ENCODE measurements at regions not wholly inside any gene's neighbourhood (a gene's known extent, or its start where the extent isn't known, plus 50 kb on each side); places are given as distances from the start of the nearest gene placed in this dataset.
A peak's percentile ranks its signal among the peaks of the same experiment; 100 is the strongest.

DNA sequence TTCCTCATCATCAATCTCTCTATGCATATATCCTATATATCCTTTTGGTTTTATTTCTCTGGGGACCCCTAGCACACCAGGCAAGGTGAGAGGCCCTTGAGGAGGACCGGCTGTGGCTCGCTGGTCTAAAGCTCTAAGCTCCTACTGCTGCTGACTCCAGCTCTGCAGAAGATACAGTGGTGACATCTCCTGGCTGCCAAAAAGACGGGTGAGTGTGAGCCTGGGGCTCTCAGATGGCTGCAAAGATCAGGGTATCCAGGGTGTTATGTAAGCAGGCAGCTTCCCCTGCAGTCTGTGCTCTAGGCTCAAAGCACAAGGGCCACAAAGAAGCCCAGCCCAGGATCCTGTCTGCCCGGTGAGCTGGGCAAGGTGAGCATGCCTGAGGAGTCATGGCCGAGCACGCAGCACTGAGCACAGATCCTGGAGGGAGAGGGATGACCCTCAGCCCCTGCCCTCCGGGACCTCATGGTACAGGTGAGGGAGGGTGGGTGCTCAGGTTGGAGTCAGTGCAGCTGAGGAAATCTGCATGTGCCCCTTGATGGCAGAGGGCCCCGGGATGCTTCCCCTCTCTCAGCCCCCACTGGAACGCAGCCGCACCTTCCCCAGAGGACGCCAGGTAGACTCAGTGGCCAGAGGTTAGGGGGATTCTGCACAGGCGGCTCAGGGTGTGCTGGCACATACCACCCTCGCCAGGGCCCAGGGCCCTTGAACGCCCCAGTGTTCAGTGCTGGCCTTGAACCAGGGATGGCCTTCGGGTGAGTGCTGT lies 95.4 kb upstream of the INSIG1 start:
- DNase-seq (ENCODE audit: low read depth) = no peak

DNA sequence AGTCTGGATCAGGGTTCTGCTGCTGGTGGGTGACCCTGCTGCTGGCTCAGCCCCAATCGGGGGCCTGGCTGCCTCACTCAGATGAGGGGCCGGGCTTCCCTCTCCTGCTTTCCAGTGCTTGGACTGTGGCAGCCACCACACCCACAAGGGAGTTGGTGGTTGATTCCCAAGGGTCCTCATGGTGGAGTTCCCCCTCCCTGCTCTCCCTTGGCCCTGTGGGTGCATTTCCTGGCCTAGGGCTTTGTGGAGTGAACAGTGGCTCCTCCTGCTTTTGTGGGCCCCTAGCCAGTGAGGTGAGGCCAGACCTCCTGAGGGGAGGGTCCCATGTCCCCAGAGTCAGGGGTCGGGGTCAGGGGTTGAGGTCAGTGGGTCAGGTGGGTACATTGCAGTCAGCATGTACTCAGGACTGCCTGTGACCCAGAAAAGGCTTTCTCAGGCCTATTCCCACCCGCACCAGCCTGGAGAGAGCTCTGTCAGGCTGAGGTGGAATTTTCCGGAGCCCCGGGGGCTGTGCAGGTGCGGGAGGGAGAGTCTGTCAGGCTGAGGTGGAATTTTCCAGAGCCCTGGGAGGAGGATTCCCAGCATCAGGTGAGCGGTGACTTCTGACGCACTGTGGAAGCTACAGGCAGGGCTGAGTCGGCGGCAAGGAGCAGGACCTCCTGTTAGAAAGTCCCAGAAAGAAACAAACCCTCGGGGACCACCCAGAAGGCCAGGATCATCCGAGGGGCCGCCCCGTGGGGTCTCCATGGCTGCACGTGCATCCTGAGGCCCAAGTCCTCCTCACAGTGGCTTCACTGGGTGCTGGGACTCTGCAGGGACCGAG lies 94.4 kb upstream of the INSIG1 start:
- DNase-seq (ENCODE audit: low read depth) = no peak

DNA sequence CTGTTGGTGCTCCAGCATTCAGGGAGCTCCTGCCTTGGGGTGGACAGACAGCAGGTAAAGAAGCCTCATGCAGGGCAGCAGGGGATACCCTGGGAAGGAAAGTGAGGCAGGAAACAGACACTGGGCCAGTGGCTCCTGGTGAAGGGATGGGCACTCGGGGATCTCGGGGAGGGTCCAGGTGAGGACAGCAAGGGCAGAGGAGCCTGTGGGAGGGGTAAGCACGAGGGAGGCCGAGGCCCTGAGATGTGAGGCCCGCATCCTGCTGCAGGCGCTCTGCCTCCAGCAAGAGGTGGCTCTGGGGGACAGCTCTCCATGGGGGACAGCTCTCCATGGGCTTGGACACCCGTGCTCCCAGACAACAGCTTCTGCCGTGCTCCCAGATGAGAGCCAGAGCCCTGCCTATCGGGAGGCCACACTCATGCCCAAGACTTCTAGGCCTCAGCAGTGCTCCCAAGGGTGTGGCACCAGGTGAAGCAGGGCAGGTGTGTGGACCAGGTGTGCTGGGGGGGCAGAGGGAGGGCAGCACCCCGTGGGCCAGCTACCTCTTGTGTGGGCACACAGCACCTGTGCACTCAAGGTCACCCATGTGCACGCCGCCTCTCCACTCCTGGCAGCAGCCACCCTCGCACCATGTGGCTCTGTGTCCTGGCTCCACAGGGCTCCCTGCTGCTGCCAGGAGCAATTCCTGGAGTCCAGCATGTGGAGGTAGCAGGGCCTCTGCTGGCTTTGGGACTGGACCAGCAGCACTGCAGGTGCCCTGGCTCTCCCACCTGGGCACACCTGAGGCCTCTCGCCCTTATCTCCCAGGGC lies 93.6 kb upstream of the INSIG1 start:
- DNase-seq (ENCODE audit: low read depth) = no peak

DNA sequence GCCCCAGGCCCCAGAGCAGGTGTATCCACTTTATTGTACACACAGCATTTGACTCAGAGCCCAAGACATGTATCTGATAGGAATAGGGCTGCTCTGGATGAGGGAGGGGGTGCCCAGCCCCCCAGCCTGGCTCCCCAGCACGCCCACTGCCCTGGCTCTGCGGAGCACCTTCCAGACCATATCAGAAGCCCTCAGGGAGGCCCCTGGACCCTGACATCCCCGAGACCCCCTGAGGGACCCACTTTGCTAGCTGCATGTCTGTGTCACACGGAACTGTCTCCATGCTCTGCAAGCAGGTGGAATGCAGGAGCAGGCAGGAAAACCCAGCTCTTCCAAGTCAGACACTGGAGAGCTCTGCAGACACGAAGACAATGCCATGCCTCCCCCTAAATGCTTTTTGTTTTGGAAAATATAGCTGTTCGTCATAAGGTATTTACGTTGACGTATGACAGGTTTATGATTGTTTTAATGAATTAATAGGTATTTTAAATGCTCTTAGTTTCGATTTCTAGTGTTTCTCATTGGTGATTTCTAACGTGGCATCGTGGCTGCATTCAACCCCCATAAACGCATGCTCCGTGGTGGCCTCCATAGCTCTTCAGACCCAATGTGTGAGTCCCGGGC lies 92.8 kb upstream of the INSIG1 start:
- no peak for DNase-seq (ENCODE audit: low read depth)

DNA sequence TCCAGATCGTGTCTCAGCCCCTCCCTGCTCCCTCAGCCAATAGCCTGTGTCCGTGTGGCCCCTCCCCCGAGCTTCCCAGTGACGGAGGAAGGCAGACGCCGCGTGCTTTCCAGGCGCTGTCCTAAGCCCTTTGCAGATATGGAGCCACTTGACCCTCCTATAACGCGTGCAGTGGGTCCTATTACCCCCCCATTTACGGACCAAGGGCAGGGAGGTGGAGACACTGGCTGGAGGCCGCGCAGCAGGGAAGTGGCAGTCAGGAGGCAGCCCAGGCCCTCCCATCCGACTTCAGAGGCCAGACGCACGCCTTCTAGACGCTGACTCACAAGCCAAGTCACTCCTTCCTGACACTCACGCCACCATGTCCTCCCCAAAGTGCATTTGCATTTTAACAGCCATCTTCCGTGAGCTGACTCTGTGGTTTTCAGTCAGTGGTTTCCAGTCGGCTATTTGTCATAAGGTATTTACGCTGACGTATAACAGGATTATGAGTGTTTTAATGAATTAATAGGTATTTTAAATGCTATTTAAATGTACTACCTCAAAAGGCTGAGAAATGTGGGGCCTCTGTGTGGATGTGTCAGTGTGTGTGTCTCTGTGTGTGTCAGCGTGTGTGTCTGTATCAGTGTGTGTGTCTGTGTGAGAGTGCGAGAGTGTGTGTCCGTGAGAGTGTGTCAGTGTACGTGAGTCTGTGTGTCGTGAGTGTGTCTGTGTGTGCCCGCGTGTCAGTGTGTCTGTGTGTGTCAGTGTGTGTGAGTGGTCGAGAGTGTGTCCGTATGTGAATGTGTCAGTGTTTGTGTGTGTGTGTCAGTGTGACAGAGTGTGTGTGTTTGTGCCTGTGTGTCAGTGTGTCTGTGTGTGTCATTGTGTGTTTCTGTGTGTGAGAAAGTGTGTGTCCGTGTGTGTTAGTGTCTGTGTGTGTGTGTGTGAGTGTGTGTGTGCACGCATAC lies 92.0 kb upstream of the INSIG1 start:
- DNase-seq (ENCODE audit: low read depth) = peak; percentile 81

DNA sequence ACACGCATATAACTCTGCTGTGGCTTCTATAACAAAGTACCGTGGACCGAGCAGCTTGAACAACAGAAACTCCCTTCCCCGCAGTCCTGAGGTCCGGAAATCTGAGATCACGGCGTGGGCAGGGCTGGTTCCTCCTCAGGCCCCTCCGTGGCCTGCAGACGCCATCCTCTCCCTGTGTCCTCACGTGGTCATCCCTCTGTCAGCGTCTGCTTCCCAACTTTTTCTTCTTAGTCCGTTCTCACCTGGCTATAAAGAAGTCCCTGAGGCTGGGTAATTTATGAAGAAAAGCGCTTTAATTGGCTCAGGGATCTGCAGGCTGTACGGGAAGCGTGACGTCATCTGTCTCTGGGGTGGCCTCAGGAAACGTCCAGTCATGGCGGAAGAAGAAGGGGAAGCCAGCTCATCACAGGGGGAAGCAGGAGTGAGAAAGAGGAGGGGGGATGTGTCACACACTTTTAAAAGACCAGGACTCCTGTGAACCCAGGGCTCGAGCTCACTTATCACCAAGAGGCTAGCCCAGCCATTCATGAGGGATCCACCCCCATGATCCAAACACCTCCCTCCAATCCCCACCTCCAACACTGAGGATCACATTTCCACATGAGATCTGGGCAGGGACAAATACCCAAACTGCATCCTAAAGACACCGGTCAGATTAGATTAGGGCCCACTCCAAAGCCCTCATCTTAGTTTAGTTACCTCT lies 91.2 kb upstream of the INSIG1 start:
- DNase-seq (ENCODE audit: low read depth) = peak; percentile 41

DNA sequence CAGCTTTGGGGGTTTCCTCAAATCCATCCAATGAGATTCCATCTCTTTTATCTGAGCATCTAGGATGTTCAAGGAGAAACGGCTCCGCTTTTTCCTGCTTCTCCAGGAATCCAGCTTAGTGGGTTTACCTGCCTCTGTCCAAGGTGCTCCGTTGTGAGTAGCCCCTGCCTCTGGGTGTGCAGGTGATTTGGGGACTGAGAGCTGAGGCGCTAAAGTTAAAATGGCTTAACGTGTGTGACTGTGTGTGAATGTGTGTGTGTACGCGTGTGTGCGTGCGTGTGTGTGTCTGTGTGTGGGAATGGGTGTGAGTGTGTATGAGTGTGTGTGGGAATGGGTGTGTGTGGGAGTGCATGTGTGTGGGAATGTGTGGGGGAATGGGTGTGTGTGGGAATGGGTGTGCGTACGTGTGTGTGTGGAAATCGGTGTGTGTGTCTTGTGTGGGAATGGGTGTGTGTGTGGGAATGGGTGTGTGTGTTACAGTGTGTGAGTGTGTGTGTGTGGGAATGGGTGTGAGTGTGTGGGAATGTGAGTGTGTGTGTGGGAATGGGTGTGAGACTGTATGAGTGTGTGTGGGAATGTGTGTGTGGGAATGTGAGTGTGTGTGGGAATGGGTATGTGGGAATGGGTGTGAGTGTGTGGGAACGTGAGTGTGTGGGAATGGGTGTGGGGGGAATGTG lies 90.2 kb upstream of the INSIG1 start:
- no peak for DNase-seq (ENCODE audit: low read depth)

DNA sequence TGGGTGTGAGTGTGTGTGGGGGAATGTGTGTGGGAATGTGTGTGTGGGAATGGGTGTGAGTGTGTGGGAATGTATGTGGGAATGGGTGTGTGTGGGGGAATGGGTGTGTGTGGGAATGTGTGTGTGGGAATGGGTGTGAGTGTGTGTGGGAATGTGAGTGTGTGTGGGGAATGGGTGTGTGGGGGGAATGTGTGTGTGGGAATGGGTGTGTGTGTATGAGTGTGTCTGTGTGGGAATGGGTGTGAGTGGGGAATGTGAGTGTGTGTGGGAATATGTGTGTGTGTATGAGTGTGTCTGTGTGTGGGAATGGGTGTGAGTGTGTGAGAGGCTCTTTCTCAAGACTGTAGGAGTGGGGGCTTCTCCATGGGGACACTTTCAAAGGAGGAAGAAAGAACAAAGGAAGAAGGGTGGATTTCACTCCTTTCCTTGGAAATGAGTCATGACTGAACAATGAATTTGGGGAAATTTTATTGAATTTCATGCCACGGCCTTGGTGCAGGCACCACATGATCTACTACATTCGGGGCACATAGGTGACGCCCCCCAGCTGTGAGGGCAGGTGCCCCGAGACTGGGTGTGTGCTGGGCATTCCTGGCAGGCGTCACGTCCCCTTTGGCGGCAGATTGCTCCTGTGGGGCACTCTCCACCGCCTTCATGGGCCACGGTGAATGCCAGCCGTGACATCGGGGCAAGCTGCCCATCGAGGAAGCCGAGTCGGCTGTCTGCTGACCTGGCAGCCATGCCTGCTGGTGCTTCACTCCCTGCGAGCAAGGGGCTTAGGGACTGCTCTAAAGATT lies 88.8 kb upstream of the INSIG1 start:
- DNase-seq (ENCODE audit: low read depth) = no peak

DNA sequence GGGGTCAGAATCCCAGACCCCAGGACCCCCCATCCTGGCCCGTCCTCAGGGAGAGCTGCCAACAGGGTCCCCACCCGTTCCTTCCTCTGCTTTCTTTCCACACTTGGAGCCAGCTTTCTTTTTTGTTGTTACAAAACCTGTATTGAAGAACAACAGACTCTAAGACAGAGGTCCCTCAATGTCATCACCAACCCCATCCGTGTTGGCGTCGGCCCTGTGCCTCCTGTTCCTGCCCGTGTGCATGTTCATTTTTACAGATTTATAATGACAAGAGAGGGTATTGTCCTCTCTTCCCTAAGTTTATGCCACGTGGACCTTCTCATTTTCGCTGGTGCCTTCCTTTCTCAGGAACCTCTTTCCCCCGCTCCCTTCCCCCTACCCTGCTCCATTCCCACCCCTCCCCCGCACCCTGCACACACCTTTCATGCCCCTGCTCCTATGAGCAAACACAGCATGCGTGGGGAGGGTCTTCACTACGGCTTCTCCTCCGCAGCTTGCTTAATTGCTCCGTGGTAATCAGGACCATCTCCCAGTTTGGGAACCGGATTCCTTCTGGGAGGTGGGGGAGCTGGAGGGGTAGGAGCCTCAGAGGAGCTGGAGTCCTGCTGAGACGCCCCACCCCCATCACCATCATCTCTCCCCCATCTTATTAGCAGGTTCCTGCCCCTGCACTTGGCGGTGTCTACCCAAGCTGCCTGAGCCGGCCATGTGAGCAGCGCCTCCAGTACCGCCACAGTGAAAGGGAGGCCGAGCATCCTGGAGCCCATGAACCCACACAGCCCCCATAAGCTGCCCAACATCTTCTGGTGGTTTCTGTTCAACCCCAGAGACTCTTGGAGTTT lies 88.0 kb upstream of the INSIG1 start:
- no peak for DNase-seq (ENCODE audit: low read depth)

DNA sequence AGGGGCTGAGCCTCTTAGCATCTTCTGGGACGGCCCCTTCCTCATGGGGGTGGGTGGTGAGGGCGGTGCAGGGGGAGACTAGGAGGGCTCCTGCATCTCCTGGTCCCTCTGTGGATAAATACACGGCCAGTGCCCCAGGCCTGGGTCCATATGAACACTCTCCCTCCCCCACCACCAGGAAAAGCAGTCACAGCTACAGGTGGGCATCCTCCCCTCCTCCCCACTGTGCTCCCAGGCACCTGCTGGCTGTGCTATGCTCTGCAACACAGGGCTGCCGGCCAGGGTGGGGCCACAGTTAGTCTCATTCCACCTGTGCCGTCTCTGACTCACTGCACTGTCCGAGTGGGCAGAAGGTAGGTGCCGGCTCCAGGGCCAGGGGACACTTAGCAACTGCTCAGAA lies 87.3 kb upstream of the INSIG1 start:
- DNase-seq (ENCODE audit: low read depth) = no peak

DNA sequence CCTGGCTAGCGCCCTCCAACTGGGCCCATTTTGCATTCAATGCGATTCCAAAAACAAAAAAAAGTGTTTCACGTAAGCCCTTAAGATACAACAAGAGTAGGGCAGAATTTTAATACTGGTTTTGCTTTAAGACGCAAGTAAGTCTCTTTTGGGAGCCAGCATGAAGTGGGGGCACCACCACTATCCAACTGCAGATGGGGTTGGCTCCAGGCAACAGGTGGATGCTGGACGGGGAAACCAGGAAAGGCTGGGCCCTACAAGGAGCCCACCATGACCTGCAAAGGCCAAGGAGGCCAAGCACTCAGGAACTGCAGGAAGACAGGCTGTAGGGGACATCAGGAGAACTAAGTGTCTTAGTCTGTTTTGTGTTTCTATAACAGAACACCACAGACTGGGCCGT lies 86.5 kb upstream of the INSIG1 start:
- DNase-seq (ENCODE audit: low read depth) = no peak

DNA sequence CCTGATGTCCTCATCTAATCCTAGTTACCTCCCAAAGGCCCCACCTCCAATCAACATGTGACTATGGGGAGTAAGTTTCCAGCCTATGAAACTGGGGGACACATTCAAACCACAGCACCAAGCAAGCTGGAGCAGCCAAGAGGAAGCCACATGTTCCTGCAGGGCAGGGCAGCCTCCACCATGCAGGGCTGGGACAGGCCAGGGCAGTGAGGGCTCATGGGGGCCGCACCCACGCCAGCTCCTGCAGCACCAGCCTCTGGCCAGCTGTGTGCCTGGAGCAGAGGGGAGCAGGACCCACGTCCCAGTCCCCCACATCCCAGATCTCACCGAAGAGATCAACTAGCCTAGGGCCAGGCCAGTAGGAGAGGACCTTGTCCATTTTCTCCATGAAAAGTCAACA lies 85.9 kb upstream of the INSIG1 start:
- DNase-seq (ENCODE audit: low read depth) = no peak

DNA sequence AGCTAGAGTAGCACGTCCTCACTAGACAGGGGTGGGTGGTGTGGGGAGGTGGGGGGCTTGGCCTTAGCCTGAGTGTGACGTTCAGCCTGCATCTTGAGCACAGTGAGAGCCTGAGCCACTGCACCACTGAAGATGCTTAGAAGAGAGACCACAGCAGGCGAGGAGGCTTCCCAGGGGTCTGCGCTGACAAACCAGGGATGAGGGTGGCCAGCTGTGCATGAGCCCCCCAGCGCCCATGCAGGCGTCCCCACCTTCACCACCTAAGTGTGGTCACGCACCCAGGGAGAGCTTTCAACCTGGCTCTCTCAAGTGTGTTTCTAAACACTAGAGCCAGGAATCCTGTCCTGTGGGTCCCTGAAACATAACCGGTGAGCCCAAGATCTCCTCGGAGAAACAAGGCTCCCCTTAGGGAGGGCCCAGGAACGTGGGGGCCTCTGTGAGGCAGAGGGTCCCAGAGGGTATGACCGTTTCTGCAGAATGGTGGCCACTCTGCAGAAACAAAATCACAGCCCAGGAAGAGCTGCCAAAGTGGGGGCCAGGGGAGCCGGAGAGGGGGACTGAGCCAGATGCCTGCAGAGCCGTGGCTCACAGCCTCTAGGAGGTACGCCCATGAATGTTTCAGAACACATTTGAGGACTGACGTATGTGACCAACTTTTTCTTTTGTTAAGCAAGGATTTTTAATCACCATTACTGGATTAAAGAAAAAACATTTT lies 85.2 kb upstream of the INSIG1 start:
- no peak for DNase-seq (ENCODE audit: low read depth)

DNA sequence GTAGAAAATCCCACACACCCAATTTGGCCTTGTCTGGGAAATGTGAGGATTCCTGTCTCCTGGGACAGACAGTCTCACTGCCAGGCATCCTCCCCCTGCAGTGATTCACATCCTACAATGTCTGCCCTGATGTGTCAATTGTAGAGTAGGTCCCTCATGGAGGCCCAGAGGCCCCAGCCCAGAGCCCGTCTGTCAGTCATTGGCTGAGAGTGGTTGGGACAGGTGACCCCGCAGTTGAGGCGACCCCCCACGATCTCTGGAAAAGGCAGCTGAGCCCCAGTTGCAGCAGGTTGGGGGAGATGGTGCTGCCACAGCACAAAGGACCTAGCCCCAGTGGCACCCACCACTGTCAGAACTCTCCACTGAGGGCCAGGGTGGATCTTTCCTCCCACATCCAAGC lies 84.3 kb upstream of the INSIG1 start:
- DNase-seq (ENCODE audit: low read depth) = no peak

DNA sequence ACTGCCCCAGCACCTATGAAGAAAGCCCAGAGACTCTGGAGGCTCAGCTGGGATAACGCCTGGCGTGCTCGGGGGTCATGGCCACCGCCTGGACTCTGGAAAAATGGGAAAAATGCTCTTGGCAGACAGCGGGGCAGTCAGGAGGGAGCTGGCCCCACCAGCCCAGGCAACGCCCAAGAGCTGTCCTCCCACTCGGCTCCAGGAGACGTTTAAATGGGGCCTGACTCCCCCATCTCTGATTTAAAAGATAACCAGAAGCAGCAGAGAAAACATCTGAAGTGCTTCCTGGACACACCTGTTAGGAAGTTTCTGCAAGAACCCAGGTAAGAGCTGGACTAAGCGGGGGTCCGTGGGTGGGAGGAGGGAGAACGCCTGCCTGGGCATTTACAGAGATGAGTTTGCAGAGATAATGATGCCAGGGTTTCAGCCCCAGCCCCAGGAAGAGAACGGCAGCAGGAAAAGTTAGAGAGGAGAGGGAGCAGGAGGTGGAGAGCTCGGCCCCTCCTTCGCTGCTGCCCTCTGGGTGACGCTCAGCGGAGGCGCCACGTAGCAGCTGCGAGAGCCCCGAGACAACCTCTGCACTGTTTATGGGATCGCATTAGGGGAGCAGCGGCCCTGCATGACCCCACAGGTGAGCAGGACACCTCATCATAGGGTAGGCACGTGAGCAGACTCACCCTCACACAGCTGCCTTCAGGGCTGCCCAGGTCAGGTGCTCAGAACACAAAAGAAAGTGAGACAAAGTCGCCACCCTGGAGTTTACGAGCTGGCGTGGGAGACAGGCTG lies 83.5 kb upstream of the INSIG1 start:
- no peak for DNase-seq (ENCODE audit: low read depth)

DNA sequence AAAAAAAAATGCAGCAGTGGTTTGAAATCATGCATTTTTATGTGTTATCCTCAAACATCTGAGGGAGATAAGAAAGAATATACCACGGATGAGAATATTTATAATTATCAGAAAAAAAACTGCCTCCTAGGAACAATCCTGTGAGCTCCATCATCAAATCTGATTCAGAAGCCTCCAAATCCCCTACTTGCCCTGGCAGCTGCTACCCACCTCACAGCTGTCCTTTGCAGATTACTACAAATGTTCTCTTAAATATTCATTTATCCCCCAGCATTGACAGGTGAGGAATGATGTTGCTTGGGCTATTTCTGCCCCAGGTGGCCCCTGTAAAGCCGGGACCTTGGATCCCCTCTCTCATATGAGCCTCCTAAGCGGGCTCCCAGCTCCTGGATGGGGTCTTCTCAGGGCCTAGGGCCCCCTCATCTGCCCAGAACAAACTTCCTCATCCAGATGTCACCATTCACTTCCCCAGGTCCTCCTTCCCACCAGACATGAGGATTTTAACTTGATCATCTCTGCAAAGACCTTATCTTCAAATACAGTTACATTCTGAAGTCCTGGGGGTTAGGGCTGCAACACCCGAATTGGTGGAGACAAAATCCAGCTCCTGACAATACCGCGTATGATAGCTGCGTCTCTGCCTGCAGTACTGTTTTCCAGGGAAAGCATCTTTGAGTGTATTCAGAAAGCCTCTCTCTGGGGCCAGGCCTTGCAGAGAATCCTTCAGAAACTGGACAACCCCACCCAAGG lies 81.9 kb upstream of the INSIG1 start:
- DNase-seq (ENCODE audit: low read depth) = no peak

All from stimulated activated CD8-positive, alpha-beta memory T cell treated with anti-CD3 and anti-CD28 coated beads, Interleukin-7, amount 100 ng/mL, for 24 hours (primary cell).